LoVo (cell line): ENCODE measurements at regions not wholly inside any gene's neighbourhood (a gene's known extent, or its start where the extent isn't known, plus 50 kb on each side); places are given as distances from the start of the nearest gene placed in this dataset.

Source experiments
- DNase-seq: peaks from one replicate; pipeline ENCODE4 v3.0.0-alpha.2; 2016; ENCODE audit warnings: low spot score

DNA sequence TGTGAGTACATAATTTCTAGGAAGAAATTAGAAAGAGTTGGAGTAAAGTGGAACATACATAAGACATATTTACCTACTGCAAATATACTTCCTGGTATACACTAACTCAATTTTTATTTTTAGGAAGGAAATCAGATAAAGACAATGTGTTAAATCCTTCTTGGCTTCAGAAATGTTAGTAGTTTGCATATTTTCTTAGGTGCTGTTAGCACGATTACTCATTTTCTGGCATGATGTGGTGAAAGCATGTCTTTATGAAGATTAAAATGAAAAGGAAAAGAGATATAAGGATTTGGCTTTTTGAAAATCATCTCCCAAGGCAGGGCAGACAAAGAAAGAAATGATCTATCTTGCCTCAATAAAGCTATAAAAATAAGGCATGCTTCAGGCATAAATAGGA is 287.6 kb upstream of the E2F7 start:
- no peak for DNase-seq

DNA sequence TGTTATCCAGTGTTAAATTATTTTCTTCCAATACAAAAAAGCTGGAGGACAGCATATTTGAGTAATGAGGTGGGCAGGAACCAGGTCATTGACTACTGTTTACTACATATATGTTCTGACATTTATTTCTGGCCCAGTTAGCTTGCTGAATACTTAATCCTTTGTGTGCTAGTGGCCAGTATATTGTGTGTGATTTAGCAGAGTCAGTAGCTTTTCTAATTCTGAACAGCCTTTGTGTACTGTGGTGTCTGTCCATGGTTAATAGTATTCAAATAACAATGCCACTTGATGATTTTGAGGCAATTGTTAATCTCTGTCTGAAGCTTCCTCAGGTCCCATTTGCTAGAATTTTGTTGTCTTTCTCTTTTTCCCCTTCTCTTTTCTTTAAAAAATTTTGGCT is 286.5 kb upstream of the E2F7 start:
- no peak for DNase-seq

DNA sequence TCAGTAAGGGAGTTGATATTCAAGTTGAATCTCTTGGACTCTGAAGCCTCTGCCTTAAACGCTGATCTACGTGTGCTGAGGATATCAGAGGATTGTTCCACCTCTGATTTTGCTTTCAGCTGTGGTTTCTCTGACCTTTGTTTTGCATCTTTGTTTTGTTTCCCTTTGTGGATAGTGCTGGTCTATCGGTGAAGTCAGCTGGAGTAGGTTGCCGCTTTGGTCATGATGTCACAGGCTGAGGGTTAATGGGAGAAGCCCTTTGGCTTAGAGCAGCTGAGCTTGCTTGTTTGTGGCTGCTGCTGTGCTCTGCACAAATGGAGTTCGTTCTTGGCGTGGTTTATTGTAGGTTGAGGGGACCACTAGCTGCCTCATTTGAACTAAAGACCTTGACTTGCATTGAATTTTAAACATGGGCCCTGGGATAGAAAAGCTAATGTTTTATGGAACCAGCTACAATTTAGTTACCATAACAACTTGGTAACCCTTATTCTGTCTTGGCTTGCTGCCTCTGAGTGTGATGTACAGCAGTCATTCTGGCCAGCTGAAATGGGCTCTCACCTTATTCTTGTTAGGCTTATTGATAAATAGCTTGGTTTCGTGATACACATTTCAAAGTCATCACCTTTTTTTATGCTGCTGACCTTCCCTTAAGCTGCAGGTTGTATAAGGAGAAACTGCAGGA is 284.5 kb upstream of the E2F7 start:
- DNase-seq, result no peak

DNA sequence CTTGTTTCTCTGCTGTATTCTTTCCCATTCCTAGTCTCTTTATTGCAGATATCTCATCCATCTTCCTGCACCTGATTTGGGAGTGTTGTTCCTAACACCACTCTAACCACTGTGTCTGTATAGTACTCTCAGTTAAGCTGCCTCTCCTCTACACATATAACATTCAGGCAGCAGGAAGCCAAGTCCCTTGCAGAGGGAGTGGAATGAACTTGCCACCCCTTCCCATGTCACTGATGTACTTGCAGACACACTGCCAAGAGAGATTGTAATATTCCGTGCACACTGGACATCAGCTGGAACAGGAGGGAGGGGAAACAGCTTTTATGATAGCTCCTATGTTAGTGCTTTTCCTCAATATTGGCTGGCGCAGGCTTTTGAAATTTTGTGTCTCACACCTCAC is 281.6 kb upstream of the E2F7 start:
- DNase-seq, result no peak

DNA sequence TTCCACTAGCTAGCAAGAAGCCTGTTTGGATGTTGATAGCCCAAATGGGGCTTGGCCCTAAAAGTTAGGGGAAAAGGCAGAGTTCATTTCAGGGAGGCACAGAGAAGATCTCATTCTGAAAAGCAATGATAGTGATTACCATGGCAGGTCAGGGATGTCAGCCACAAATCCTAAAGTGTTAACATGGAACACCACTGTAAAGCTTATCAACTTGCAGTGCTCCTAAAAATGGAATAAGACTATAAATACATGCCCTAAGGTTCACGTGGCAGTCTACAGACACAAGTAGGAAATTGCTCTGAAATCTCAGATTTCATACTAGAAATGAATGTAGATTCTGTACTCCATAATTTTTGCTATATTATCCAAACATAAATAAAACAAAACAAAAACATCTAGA is 280.0 kb upstream of the E2F7 start:
- DNase-seq, result no peak

DNA sequence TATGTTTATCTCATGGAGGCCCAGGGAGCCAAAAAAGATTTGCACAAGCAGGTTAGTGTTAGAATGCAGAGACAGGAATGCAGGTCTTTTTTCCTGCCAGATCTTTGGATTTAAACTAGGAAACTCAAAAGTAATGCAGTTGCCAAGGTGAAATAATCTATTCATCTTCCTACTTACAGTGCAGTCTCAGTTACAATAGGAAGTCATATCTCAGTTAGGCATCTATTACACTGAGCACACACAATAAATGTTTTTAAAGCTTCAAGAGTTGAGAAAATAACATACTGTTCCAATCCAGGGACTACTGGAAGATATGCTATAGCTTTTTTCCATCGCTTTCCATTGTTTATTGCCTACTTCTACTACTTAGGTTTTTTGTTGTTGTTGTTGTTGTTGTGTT is 279.3 kb upstream of the E2F7 start:
- DNase-seq, result no peak

DNA sequence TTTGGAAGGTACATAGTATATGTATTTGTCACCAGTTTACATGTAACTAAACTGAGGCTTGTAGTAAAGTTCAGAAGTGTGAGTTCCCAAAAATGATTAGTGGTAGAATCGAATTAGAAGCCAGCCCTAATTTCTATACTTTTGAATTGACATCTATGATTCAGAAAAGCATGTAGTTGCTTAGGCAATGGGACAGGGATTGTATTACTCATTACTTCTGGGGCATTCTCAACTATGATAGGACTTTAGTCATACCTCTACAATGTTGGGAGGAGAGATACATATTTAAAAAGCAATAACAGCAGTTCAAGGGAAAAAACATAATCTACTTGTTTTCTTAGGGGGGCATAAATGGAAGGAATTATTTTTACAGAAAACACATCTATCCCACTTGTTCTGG is 277.9 kb upstream of the E2F7 start:
- DNase-seq, result no peak

DNA sequence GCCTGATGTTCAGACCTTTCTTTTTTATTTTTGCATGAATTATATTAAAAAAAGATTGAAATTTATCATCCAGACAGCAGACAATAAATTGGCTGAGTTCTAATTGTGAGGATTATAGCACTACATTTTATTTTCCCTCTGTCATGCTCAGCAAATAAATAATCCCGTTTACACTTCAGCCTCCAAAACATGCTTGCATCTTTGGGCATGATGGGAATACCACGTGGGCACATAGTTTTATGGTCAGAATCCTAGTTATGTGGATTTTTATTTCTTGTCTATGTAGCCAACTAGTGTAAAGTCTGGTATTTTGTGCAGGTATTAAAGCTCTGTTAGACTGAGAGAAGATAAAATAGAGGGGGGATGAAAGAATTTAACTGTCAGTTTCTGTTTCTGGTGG is 276.9 kb upstream of the E2F7 start:
- no peak for DNase-seq

DNA sequence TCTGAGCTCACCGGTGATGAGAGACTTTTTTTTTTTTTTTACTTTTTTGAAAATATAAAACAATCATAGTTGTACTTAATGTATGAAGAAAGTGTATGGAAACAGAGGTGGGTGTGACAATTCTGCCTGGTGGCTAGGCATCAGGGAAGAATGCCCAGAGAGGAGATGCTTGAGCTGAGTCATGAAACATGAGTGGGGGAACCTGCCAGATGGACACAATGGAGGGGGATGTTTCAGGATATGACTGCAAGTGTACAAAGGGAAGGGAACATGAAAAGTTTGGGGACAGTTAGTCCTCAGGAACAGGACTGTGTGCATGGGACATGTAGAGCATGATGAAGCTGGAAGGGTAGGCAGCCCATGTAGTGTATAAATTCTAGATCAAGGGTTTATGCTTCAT is 274.2 kb upstream of the E2F7 start:
- DNase-seq, result no peak

DNA sequence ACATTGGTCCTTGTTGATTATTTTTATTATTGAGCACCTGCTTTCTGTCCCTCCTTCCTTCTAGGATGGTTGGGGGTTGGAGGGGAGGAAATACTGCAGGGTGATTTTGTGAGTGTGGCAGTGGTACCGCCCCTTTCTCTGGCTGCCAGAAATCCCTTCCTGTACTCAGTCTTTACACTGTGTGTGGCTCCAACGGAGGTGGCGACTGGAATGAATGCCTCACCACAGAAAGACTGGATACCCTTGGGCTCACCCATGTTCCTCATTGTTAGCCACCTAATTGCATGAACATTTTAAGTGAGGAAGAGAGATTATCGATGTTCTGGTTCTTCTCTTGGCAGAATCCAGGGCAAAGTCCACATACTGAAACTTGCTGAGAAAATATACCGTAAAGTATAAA is 272.0 kb upstream of the E2F7 start:
- DNase-seq, result no peak

DNA sequence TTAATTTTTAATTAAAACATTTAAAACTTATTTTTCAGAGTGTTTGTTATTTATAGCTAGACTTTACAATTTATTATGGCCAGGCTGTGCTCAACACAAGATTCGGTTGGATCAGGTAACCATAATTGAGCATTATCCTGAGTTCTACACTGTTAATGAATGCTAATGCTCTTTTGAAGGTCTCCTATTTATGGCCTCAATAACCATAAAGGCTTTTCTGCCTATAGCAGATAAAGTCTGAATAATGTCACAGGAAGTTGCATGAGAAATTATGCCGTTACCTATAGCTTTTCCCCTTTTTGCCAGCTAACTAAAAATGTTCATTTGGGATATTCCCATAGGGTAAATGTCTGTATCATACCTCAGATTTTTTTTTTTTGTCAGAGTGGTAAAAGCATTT is 269.4 kb upstream of the E2F7 start:
- no peak for DNase-seq

DNA sequence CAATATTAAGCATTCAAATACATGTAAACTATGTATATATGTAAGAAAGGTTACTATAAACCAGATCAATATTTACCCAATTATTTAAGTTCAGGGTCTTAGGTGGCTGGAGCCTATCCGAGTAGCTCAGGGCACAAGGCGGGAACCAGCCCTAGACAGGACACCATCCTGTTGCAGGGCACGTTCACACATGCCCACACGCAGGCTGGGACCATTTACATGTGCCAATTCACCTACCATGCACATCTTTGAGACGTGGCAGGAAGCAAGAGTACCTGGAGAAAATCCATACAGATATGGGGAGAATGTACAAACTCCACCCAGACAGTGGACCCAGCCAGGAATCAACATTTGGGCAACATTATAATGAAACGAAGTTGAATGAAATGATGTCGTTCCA is 263.0 kb upstream of the E2F7 start:
- DNase-seq, result no peak

DNA sequence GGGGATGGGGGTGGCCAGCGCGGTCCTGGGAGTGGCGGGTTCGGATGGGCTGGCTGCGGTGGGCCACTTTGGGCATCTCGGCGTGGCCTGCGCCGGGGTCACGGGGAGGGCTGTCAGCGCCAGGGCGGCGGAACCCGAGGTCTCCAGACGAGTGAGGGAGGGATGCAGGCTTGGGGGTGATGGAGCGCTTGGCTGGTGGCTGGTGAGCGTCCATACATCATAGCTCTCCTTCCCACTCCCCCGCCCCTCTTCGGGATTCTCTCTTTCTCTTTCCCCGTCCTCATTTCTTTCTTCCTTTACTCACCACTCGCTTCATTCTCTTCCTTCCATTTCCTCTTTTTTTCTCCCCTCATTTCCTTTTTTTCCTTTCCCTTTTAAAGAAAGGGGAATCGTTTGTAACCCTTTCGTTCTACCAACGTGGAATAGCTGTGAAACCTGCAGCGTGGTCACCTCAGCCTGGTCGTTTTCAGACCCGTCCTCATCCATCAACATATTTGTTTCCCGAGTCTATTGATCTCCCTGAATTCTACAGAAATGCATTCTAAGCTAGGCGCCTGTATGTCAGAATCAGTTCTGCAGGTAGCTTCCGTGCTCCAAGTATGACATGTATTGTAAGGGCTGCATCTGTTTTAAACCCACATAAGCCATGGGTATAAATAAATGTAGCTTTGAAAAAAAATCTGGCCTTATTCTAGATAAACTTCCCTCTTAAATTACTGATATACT is 260.3 kb upstream of the E2F7 start:
- DNase-seq, result no peak

DNA sequence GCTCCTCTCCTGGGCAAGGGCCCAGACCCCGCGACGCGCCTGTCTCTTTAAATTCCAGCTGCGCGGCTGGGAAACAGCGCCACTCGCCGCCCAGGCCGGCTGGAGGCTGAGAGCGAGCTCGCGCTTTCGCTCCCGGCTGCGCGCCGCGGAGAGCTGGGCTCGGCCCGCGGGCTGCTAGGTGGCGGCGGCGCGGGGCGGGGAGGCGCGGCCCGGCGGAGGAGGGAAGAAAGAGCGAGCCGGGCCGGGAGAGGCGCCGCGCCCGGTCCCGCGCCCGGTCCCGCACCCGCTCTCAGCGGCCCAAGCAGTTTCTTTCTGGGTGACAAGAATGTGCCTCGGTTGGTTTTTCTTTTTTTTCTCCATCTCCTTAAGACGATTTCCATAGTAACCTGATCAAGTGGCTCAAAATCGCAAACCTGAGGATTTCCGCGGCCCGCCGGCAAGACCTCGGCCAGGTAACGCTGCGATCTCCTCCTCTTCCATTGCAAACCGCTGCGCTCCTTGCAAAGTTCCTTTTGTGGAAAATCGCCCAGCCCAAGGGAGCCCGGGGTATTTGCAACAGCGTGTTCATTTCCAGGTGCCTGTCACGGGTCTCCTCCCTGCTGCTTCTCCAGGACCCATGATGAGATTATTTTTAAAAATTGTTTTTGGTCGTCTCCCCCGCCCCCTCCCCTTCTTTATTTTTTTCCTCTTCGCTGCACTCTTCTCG is 259.5 kb upstream of the E2F7 start:
- peak; percentile 76 for DNase-seq

DNA sequence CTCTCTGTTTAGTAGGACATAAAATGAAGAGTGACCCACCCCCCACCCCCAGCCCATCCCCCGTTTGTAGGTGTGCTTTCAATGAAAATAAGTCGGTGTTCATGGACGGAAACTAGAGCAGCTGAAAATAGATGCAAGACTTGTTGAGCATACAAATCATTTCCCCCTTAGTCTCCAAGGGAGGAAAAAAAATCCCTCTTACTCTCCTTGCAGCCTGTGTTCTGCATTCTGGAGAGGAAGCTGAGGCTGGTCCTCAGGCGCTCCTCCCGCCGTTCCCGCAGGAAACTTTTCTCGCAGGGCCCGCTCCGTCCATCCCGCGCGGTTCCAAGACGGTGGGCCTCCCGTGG is 259.0 kb upstream of the E2F7 start:
- DNase-seq, result no peak

DNA sequence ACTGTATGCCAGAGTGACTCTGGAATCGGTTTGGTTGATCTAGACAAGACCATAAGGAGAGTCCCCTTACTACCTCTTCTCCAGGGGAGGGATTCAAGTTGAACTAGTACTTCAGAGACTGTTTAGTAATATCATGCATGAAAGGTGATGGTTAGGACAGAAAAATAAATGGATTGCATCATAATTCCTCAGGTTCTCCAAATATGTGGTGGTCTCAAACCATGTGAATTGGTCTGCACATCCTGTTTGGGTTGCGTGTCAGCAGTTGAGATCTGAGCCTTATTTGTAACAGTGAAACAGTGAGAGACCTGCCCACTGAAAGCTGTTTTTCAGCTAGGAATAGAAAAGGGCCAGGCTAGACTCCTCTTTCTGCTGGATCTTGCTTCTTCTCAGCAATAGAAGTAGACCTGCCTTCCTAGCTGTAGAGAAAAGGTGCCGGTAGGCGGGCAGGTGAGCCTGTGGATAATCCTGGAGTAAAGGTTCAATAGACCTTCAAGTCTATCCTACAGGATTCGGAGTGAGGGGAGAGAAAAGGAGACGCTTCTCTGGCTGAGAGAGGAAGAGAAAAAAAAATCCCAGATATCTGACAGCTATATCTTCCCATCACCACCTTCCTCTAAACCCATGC is 258.5 kb upstream of the E2F7 start:
- DNase-seq, result no peak

DNA sequence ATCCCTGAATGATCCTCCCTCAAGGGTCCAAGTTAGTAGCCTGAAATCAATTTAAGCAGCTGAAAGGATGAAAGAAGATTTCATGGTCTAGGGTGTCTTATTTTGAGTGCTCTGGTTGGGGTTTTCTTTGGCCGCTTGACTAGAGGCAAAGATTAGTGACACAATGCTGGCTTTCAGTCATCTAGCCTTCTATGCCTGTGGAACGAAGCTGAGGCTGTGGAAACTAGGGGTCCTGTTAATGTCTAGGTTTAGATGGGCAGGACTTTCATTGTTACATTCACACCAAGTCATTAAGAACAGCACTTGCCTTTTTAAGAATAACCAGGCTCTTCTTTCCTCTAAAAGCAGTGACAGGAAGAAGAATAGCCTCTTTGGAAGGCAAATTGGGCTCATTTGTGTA is 253.8 kb upstream of the E2F7 start:
- no peak for DNase-seq

DNA sequence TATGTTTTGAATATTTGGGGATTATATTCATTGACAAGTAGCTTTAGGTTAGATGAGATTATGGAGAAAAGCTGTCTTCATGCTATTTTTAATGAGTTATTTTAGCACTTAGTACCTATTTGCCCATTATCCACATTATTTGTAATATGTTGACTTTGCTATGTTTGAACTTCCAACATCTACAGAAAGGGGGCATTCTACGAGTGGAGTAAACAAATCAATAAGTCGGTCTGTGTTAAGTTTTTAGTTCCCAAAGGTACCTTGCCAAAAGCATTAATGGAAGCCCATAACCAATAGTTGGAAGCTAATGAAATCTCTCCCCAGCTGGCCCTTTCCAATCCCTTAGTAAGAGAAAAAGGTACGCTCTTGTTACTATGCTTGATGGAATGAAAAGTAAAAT is 250.0 kb upstream of the E2F7 start:
- no peak for DNase-seq

DNA sequence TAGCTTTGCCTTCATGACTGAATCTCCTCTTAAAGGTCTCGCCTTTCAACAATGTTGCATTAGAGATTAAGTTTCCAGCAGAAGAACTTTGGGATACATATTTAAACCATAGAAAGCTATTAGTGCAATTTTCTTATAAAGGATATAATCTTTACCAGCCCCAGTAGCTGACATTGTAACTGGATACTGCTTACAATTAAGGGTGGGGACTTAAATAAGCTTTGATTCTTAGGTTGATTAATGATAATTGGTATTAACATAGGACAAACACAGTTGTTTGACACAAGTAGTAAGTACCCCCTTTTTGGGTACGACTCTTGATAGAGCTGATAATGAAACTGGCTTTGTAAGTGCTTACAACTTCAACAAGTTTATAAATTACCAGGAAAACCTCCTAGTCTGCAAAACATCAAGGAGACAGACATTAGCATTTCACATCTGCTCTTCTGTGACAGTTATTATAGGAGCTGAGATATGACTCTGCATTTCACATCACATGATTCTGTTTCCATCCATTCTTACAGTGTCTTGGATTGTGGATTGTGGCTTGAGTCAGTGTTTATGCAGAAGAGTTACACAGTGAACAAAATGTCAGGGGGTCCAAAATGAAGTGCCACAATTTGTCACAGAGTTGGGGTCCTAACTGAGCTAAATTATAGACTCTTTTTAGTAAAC is 249.1 kb upstream of the E2F7 start:
- DNase-seq, result no peak

DNA sequence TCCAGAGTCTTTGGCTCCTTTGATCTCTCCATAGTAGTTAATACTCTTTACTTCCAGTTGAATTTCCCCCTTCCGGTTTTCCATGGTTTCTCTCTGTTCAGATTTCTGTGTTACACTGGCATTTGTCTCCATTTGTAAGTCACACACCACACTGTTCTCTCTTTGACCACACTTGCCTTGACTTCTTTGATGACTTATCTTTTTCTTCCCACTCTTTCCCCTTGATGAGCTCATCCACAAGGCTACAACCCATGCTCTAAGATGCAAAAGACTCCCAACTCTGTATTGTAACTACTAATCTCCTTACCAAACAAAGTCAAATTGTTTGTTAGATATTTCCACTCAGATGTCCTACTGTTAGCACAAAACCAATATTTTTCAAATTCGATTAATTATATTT is 242.7 kb upstream of the E2F7 start:
- DNase-seq, result no peak

DNA sequence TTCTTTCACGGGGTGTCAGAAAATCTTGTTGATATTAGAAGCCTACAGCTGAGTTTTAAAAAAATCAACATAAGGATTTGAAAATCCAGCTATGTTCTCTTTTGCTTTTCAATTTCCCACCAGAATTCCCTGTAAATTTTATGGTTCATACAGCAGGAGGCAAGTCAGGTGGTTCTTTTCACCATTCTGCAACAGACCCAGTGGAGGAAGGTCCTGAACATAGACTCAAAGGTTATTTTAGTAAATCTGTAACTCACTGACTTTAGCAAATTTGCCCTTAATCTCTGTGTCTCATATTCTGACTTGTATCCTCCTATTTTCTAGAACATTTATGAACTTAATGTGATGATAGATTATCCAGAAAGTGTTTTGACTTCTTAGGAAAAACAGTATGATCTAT is 235.4 kb upstream of the E2F7 start:
- DNase-seq, result no peak

DNA sequence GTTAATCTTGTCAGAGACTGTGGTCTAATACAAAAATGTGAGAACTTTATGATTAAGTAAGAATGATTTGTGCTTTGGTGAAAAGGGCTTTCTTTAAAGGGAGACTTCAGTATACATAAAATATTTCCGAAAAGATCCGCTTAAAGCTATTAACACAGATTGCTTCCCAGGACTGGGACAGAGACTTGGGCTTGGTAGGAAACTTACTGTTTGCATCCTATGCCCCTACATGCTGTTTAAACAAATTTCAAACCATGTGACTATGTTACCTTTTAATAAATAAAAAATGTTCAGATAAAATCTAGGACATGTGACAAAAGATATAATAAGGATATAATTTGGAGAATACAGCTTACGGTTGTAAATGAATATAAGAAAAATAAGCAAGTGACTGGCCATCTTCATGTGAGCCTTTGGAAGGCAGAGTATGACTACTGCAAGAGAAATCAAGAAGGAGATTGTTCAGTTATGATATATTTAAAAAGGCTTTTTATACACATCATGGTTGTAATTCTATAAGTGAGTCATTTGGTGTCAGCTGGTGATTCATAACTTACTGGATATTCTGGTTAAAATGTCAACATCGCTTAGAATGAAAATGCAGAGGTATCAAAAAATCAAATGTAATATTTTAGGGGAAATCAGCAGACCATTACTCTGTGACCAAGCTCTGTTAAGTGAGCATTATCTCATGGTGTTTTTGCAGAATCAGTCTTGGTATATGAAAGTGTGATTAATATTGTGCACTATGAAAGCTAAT is 234.7 kb upstream of the E2F7 start:
- peak; percentile 15 for DNase-seq
